ENCODE measurements at regions not wholly inside any gene's neighbourhood (a gene's known extent, or its start where the extent isn't known, plus 50 kb on each side); places are given as distances from the start of the nearest gene placed in this dataset.

GRCh38 chr4:181289198-181289597 lies 954.0 kb upstream of the TENM3 start:
- DNase-seq = no peak

- no peak for DNase-seq
Observed at GRCh38 chr4:181291615-181292014, 951.6 kb upstream of the TENM3 start.

- DNase-seq = no peak
Observed at GRCh38 chr4:181293014-181293413, 950.2 kb upstream of the TENM3 start.

- no peak for DNase-seq
Observed at GRCh38 chr4:181293541-181293940, 949.7 kb upstream of the TENM3 start.

- no peak for DNase-seq
Observed at GRCh38 chr4:181294421-181294820, 948.8 kb upstream of the TENM3 start.

GRCh38 chr4:181301735-181302710 lies 941.2 kb upstream of the TENM3 start:
- DNase-seq = peak; percentile 54

GRCh38 chr4:181307824-181308223 lies 935.4 kb upstream of the TENM3 start:
- no peak for DNase-seq

- no peak for DNase-seq
Observed at GRCh38 chr4:181308476-181309312, 934.5 kb upstream of the TENM3 start.

GRCh38 chr4:181312066-181312465 lies 931.1 kb upstream of the TENM3 start:
- no peak for DNase-seq

GRCh38 chr4:181319629-181320028 lies 923.6 kb upstream of the TENM3 start:
- no peak for DNase-seq

- DNase-seq = no peak
Observed at GRCh38 chr4:181323061-181323460, 920.1 kb upstream of the TENM3 start.

- no peak for DNase-seq
Observed at GRCh38 chr4:181330654-181331201, 912.5 kb upstream of the TENM3 start.

GRCh38 chr4:181331214-181331613 lies 912.0 kb upstream of the TENM3 start:
- no peak for DNase-seq

- DNase-seq = no peak
Observed at GRCh38 chr4:181345931-181346330, 897.3 kb upstream of the TENM3 start.

- DNase-seq = no peak
Observed at GRCh38 chr4:181350615-181351415, 892.4 kb upstream of the TENM3 start.

GRCh38 chr4:181364504-181364903 lies 878.7 kb upstream of the TENM3 start:
- peak; percentile 29 for DNase-seq

- no peak for DNase-seq
Observed at GRCh38 chr4:181365671-181366070, 877.5 kb upstream of the TENM3 start.

GRCh38 chr4:181372014-181372413 lies 871.2 kb upstream of the TENM3 start:
- no peak for DNase-seq

GRCh38 chr4:181376058-181376457 lies 867.1 kb upstream of the TENM3 start:
- no peak for DNase-seq

GRCh38 chr4:181388061-181388460 lies 855.1 kb upstream of the TENM3 start:
- DNase-seq = no peak

GRCh38 chr4:181416966-181417365 lies 826.2 kb upstream of the TENM3 start:
- no peak for DNase-seq

- DNase-seq = no peak
Observed at GRCh38 chr4:181418496-181418895, 824.7 kb upstream of the TENM3 start.

- DNase-seq = peak; percentile 7
Observed at GRCh38 chr4:181420950-181421349, 822.3 kb upstream of the TENM3 start.
